Heart left ventricle (tissue), 13 donors: ENCODE measurements at regions not wholly inside any gene's neighbourhood (a gene's known extent, or its start where the extent isn't known, plus 50 kb on each side); places are given as distances from the start of the nearest gene placed in this dataset.
"Not testable (repeated sequence)": the region's sequence is repeated elsewhere in the genome, so short reads cannot be mapped to it uniquely, and the experiment has no call there.

Source experiments
- POLR2A ChIP-seq, 2 donors: fragments of 450-650 bp; IDR thresholded peaks; one replicate each; pipeline ENCODE4 v1.6.1; 2017; ENCODE audit warnings: antibody characterized with exemption in 2 of 2, mild to moderate bottlenecking in 2 of 2, moderate library complexity in 2 of 2
- TF ChIP-seq, protein P1 (sequence below), 12 donors: fragments of 200-600 bp; sonication (generic) in 4 of 12; IDR thresholded peaks; one replicate each; pipeline versions ENCODE4 v1.5.0 to v1.8.0; 2018 to 2022; ENCODE audit warnings: antibody characterized with exemption in 12 of 12, mild to moderate bottlenecking in 5 of 12
- donor health status: ischemic (EF 13 %, LVEDD 7.1; RV severe dilation, severe dysfunction).
- donor health status: DM: no; HTN: yes; CAD: no.
- donor health status: DM: no; HTN: no; CAD: no.
- donor health status: ischemic (EF 25% LVEDD 6.9; RV normal size, moderate dysfunction).
- donor health status: ischemic (EF 25% LVEDD 5.7; RV mildly dilated, moderate dysfunction).
- donor health status: ischemic (EF 35%, LVEDD 5.7; RV mildly dilated, moderate dysfunction).
- donor health status: nonischemic (EF 11% LVEDD 7.7; RV severe dilation, severe dysfunction).
- donor health status: DM: yes; HTN: yes; CAD: no.
- donor health status: PGD.
- donor health status: ischemic (EF 29% LVEDD 5.4; RV normal size, mild dysfunction).
- donor health status: nonischemic (EF 23%, LVEDD 6.1; RV moderate dilation, normal function).

- TF ChIP-seq, protein P1, sequence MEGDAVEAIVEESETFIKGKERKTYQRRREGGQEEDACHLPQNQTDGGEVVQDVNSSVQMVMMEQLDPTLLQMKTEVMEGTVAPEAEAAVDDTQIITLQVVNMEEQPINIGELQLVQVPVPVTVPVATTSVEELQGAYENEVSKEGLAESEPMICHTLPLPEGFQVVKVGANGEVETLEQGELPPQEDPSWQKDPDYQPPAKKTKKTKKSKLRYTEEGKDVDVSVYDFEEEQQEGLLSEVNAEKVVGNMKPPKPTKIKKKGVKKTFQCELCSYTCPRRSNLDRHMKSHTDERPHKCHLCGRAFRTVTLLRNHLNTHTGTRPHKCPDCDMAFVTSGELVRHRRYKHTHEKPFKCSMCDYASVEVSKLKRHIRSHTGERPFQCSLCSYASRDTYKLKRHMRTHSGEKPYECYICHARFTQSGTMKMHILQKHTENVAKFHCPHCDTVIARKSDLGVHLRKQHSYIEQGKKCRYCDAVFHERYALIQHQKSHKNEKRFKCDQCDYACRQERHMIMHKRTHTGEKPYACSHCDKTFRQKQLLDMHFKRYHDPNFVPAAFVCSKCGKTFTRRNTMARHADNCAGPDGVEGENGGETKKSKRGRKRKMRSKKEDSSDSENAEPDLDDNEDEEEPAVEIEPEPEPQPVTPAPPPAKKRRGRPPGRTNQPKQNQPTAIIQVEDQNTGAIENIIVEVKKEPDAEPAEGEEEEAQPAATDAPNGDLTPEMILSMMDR (IDR thresholded peaks at IDR 0.05) = not testable (repeated sequence)
- TF ChIP-seq POLR2A (IDR thresholded peaks at IDR 0.05) = not testable (repeated sequence)
These were observed 2342.0 kb upstream of the PCDH20 start for GRCh38 chr13:63757683-63758082.
